K562 (cell line): ENCODE measurements at regions not wholly inside any gene's neighbourhood (a gene's known extent, or its start where the extent isn't known, plus 50 kb on each side); places are given as distances from the start of the nearest gene placed in this dataset.
"Not testable (repeated sequence)": the region's sequence is repeated elsewhere in the genome, so short reads cannot be mapped to it uniquely, and the experiment has no call there.

Experiments
- ATAC-seq: fragments of 200-7000 bp; cut with Tn5 transposase; 3 replicates; pipeline ENCODE4 v1.9.1; 2020; ENCODE audit warnings: moderate library complexity
- BruUV-seq: library from RNA; stranded (reverse); fragments of 400-500 nt; replicated peaks from 2 replicates; lab custom pipeline; 2021; lab: Mats Ljungman, UMichigan
- CTCF ChIA-PET: fragments of 300-600 bp; formaldehyde crosslinking; extraction: SDS; loops from one replicate; lab custom pipeline; 2021; ENCODE audit warnings: low intra/inter-chr PET ratio; lab: Yijun Ruan, JAX
- POLR2A ChIA-PET: fragments of 300-600, 350-650 bp; sonication (Branson Sonifier 250); formaldehyde crosslinking; extraction: SDS; loops from one replicate; lab custom pipeline; 2021; ENCODE audit warnings: antibody characterized with exemption, inconsistent platforms; lab: Yijun Ruan, JAX
- DNase-seq, 4 experiments: peaks; one replicate each; pipeline versions ENCODE4 v3.0.0 to v3.0.0-alpha.2; 2011 to 2018; ENCODE audit warnings: low spot score in 3 of 4, mixed read lengths in 3 of 4; ENCODE audit errors: extremely low read depth in 1 of 4
- FAIRE-seq: peaks from 2 replicates; lab custom pipeline; 2011; peaks lifted over from hg19 to GRCh38; lab: Jason Lieb, UNC
- H2AFZ ChIP-seq: 2 replicates; pipeline ENCODE4 v1.6.0; 2011; ENCODE audit warnings: low read depth, low read length, control low read depth, inconsistent platforms
- H3K27ac ChIP-seq: fragments of 200-600 bp; 3 replicates; pipeline ENCODE4 v1.8.0; 2011; ENCODE audit warnings: low read depth, mild to moderate bottlenecking, control low read depth, inconsistent platforms, low read length, moderate library complexity, mixed read lengths; ENCODE audit errors: extremely low read depth
- H3K27me3 ChIP-seq, 2 experiments: fragments of 300-600 bp in 1 of 2; 2 replicates in 1 of 2; 3 replicates in 1 of 2; pipeline versions ENCODE4 v1.6.0 to v1.8.0; 2011; ENCODE audit warnings: inconsistent platforms in 2 of 2, low read length in 2 of 2, mild to moderate bottlenecking in 1 of 2, mixed read lengths in 1 of 2, moderate library complexity in 1 of 2; ENCODE audit not compliant: control insufficient read depth in 2 of 2, insufficient read depth in 2 of 2
- H3K36me3 ChIP-seq: fragments of 300-600 bp; 3 replicates; pipeline ENCODE4 v1.8.0; 2011; ENCODE audit warnings: mild to moderate bottlenecking, low read length, inconsistent platforms; ENCODE audit not compliant: control insufficient read depth, insufficient read depth
- H3K4me1 ChIP-seq, 2 experiments: fragments of 200-600 bp in 1 of 2; replicated peaks in 1 of 2; 2 replicates in 1 of 2; 3 replicates in 1 of 2; pipeline versions ENCODE4 v1.5.1 to v1.8.0; 2011; ENCODE audit warnings: inconsistent platforms in 2 of 2, low read length in 2 of 2, mild to moderate bottlenecking in 1 of 2, mixed read lengths in 1 of 2, moderate library complexity in 1 of 2; ENCODE audit not compliant: control insufficient read depth in 2 of 2, insufficient read depth in 2 of 2
- H3K4me2 ChIP-seq: 2 replicates; pipeline ENCODE4 v1.6.1; 2011; ENCODE audit warnings: low read length, control low read depth, inconsistent platforms, mixed read lengths; ENCODE audit not compliant: insufficient read depth
- H3K4me3 ChIP-seq: fragments of 200-600 bp; sonication (generic), shearing (Covaris generic); 2 replicates; pipeline ENCODE4 v1.5.1; 2016; ENCODE audit warnings: control low read depth, inconsistent platforms
- H3K79me2 ChIP-seq: fragments of 200-600 bp; 3 replicates; pipeline ENCODE4 v1.8.0; 2011; ENCODE audit warnings: low read length, inconsistent platforms; ENCODE audit not compliant: control insufficient read depth, insufficient read depth
- H3K9ac ChIP-seq, 2 experiments: 2 replicates each; pipeline versions ENCODE4 v1.6.0 to v1.6.1; 2011; ENCODE audit warnings: low read depth in 2 of 2, low read length in 2 of 2, control low read depth in 1 of 2, inconsistent platforms in 1 of 2, mild to moderate bottlenecking in 1 of 2, mixed read lengths in 1 of 2; ENCODE audit not compliant: insufficient read depth in 1 of 2
- H3K9me1 ChIP-seq: one replicate; pipeline ENCODE4 v1.6.0; 2011; ENCODE audit warnings: inconsistent platforms, mild to moderate bottlenecking, low read length, moderate library complexity; ENCODE audit not compliant: control insufficient read depth, insufficient read depth
- H3K9me3 ChIP-seq: replicated peaks from 2 replicates; pipeline ENCODE4 v1.5.1; 2011; ENCODE audit warnings: low read depth, low read length, inconsistent platforms; ENCODE audit not compliant: control insufficient read depth, insufficient read depth
- H4K20me1 ChIP-seq: replicated peaks from 2 replicates; pipeline ENCODE4 v1.6.1; 2011; ENCODE audit warnings: low read length, inconsistent platforms, mixed read lengths; ENCODE audit not compliant: control insufficient read depth, insufficient read depth
- HEY1 ChIP-seq: fragments of 250-450 bp; sonication (Bioruptor Pico); IDR thresholded peaks from 2 replicates; pipeline ENCODE4 v1.5.0; 2020; ENCODE audit warnings: mild to moderate bottlenecking, moderate library complexity, borderline replicate concordance
- XRCC4 ChIP-seq: IDR thresholded peaks from one replicate; pipeline ENCODE4 v1.6.1; 2011; ENCODE audit not compliant: insufficient read depth, insufficient read length; ENCODE audit errors: extremely low read depth
- ZNF644 ChIP-seq: fragments of 200-800 bp; sonication (Bioruptor generic); IDR thresholded peaks from 2 replicates; pipeline ENCODE4 v1.6.1; 2016; ENCODE audit warnings: low read depth, missing genetic modification characterization, missing compliant biosample characterization
- WGBS: fragments of 100-300 bp; shearing (Covaris generic); methylation state at CpG from one replicate; pipeline ENCODE4 v1.1.6; 2016; ENCODE audit warnings: low coverage, mixed read lengths; ENCODE audit not compliant: insufficient coverage; ENCODE audit errors: missing lambda C conversion rate; 5-methylcytosine and 5-hydroxymethylcytosine counted together
- in situ Hi-C: fragments of 300-500 bp; cut with MboI; formaldehyde crosslinking; loops from 4 replicates; pipeline ENCODE4 v1.15.0; 2018; ENCODE audit warnings: inconsistent platforms, mixed read lengths
- intact Hi-C: fragments of 100-400 bp; cut with micrococcal nuclease; formaldehyde crosslinking; loops from 2 replicates; pipeline ENCODE4 v1.14.2; 2022
- TF ChIP-seq, protein P1 (sequence below), 2 experiments: fragments of 450-650 bp; IDR thresholded peaks; 2 replicates each; pipeline ENCODE4 v1.6.1; 2018; ENCODE audit warnings: mild to moderate bottlenecking in 2 of 2, low read depth in 1 of 2; ENCODE audit not compliant: partially characterized antibody in 2 of 2

GRCh38 chr5:126028336-126028735 is 394.9 kb upstream of the GRAMD2B start:
- Histone ChIP-seq H3K36me3 (no peaks in the 10 kb centered on the region), H3K4me2 (no peak overlapping the region), H3K27me3 (no peaks in the 10 kb centered on the region), H4K20me1 (no peaks in the 10 kb centered on the region), H3K9me3 (no peaks in the 10 kb centered on the region), H3K9ac (no peak overlapping the region), H3K79me2 (no peaks in the 10 kb centered on the region), H2AFZ (no peak overlapping the region), H3K9me1 (no peaks in the 10 kb centered on the region), H3K27ac (no peak overlapping the region), H3K4me1 (no peaks in the 10 kb centered on the region), H3K4me3 (no peak overlapping the region)
- FAIRE-seq (no peak), DNase-seq (no peak), ATAC-seq (no peak)
- POLR2A ChIA-PET, result no interaction called here
- 3% methylated on average over 2 of the region's 2 CpGs for WGBS
- CTCF ChIA-PET, result no interaction called here
- in situ Hi-C loops, result no loop called here
- no TSS peak for BruUV-seq
- intact Hi-C loops, result no loop called here
- TF ChIP-seq HEY1 (CRISPR knock-in tag), result no peak
- TF ChIP-seq, protein P1, sequence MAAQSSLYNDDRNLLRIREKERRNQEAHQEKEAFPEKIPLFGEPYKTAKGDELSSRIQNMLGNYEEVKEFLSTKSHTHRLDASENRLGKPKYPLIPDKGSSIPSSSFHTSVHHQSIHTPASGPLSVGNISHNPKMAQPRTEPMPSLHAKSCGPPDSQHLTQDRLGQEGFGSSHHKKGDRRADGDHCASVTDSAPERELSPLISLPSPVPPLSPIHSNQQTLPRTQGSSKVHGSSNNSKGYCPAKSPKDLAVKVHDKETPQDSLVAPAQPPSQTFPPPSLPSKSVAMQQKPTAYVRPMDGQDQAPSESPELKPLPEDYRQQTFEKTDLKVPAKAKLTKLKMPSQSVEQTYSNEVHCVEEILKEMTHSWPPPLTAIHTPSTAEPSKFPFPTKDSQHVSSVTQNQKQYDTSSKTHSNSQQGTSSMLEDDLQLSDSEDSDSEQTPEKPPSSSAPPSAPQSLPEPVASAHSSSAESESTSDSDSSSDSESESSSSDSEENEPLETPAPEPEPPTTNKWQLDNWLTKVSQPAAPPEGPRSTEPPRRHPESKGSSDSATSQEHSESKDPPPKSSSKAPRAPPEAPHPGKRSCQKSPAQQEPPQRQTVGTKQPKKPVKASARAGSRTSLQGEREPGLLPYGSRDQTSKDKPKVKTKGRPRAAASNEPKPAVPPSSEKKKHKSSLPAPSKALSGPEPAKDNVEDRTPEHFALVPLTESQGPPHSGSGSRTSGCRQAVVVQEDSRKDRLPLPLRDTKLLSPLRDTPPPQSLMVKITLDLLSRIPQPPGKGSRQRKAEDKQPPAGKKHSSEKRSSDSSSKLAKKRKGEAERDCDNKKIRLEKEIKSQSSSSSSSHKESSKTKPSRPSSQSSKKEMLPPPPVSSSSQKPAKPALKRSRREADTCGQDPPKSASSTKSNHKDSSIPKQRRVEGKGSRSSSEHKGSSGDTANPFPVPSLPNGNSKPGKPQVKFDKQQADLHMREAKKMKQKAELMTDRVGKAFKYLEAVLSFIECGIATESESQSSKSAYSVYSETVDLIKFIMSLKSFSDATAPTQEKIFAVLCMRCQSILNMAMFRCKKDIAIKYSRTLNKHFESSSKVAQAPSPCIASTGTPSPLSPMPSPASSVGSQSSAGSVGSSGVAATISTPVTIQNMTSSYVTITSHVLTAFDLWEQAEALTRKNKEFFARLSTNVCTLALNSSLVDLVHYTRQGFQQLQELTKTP (IDR thresholded peaks at IDR 0.05; ENCODE audit: low read depth in 1 of 2, partially characterized antibody in 2 of 2), result no peak
- no peak for TF ChIP-seq ZNF644 (tag)
- TF ChIP-seq XRCC4, result no peak

DNA sequence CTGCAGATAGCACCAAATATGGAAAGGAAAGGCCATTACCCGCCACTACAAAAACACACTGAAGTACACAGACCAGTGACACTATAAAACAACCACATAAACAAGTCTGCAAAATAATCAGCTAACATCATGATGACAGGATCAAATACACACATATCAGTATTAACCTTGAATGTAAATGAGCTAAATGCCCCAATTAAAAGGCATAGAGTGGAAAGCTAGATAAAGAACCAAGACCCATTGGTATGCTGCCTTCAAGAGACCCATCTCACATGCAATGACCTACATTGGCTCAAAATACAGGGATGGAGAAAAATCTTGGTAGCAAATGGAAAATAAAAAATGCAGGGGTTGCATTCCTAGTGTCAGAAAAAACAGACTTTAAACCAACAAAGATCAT is 393.9 kb upstream of the GRAMD2B start:
- DNase-seq, H3K9me3 ChIP-seq, H3K9me1 ChIP-seq, CTCF ChIA-PET, H3K36me3 ChIP-seq, H3K4me3 ChIP-seq, H3K79me2 ChIP-seq, H3K27me3 ChIP-seq, H4K20me1 ChIP-seq, intact Hi-C loops, H3K9ac ChIP-seq, H2AFZ ChIP-seq, BruUV-seq, FAIRE-seq, H3K4me1 ChIP-seq, H3K4me2 ChIP-seq, ATAC-seq, in situ Hi-C loops, POLR2A ChIA-PET, H3K27ac ChIP-seq: not testable (repeated sequence)
- 0% methylated on average over 1 of the region's 1 CpG for WGBS
